Activated CD4-positive, CD25-positive, alpha-beta regulatory T cell treated with anti-CD3 and anti-CD28 coated beads, Interleukin-2, amount 50 U/mL, for 72 hours (primary cell): ENCODE measurements at regions not wholly inside any gene's neighbourhood (a gene's known extent, or its start where the extent isn't known, plus 50 kb on each side); places are given as distances from the start of the nearest gene placed in this dataset.

Experiments used
- DNase-seq: peaks from one replicate; pipeline ENCODE4 v3.0.0; 2021

- no peak for DNase-seq
Measured at GRCh38 chr5:174380311-174380710, 334.8 kb downstream of the NSG2 start.

- no peak for DNase-seq
Measured at GRCh38 chr5:174381241-174381640, 335.7 kb downstream of the NSG2 start.

- no peak for DNase-seq
Measured at GRCh38 chr5:174383210-174384167, 338.0 kb downstream of the NSG2 start.

GRCh38 chr5:174384509-174384947 lies 339.0 kb downstream of the NSG2 start:
- no peak for DNase-seq

GRCh38 chr5:174386306-174386705 lies 338.1 kb upstream of the MSX2 start:
- DNase-seq: no peak

- DNase-seq: no peak
Measured at GRCh38 chr5:174386846-174387245, 337.5 kb upstream of the MSX2 start.

- DNase-seq: no peak
Measured at GRCh38 chr5:174387448-174387847, 336.9 kb upstream of the MSX2 start.

GRCh38 chr5:174392892-174393291 lies 331.5 kb upstream of the MSX2 start:
- no peak for DNase-seq

GRCh38 chr5:174396541-174396940 lies 327.8 kb upstream of the MSX2 start:
- no peak for DNase-seq

GRCh38 chr5:174397206-174397605 lies 327.2 kb upstream of the MSX2 start:
- DNase-seq: no peak

GRCh38 chr5:174398171-174398570 lies 326.2 kb upstream of the MSX2 start:
- no peak for DNase-seq

GRCh38 chr5:174399411-174399810 lies 325.0 kb upstream of the MSX2 start:
- no peak for DNase-seq

GRCh38 chr5:174400461-174400860 lies 323.9 kb upstream of the MSX2 start:
- no peak for DNase-seq

GRCh38 chr5:174401793-174402192 lies 322.6 kb upstream of the MSX2 start:
- no peak for DNase-seq

- no peak for DNase-seq
Measured at GRCh38 chr5:174402222-174402812, 322.1 kb upstream of the MSX2 start.

- DNase-seq: no peak
Measured at GRCh38 chr5:174404848-174405247, 319.5 kb upstream of the MSX2 start.

- no peak for DNase-seq
Measured at GRCh38 chr5:174409070-174409469, 315.3 kb upstream of the MSX2 start.

GRCh38 chr5:174409971-174410370 lies 314.4 kb upstream of the MSX2 start:
- no peak for DNase-seq

GRCh38 chr5:174410716-174411478 lies 313.5 kb upstream of the MSX2 start:
- DNase-seq: no peak

- DNase-seq: no peak
Measured at GRCh38 chr5:174411479-174411819, 312.9 kb upstream of the MSX2 start.

- DNase-seq: no peak
Measured at GRCh38 chr5:174412374-174412773, 312.0 kb upstream of the MSX2 start.

GRCh38 chr5:174412941-174413340 lies 311.4 kb upstream of the MSX2 start:
- no peak for DNase-seq

- DNase-seq: no peak
Measured at GRCh38 chr5:174413567-174414314, 310.6 kb upstream of the MSX2 start.
